SU-DHL-6 (cell line): ENCODE measurements at regions not wholly inside any gene's neighbourhood (a gene's known extent, or its start where the extent isn't known, plus 50 kb on each side); places are given as distances from the start of the nearest gene placed in this dataset.

Source experiments
- H2AFZ ChIP-seq: fragments of 200-600 bp; sonication (generic); 2 replicates; pipeline ENCODE4 v1.6.1; 2014; ENCODE audit warnings: low read depth, mild to moderate bottlenecking, moderate library complexity, mixed read lengths, antibody characterized with exemption, low read length; ENCODE audit not compliant: severe bottlenecking
- H3F3A ChIP-seq: fragments of 200-600 bp; shearing (Covaris generic); 2 replicates; pipeline ENCODE4 v1.6.0; 2016; ENCODE audit warnings: antibody characterized with exemption, mild to moderate bottlenecking; ENCODE audit not compliant: insufficient read depth
- H3K27ac ChIP-seq: fragments of 200-600 bp; sonication (generic); 2 replicates; pipeline ENCODE4 v1.5.1; 2016; ENCODE audit warnings: low read depth, mild to moderate bottlenecking, low read length, moderate library complexity, mixed read lengths
- H3K27me3 ChIP-seq: fragments of 200-600 bp; sonication (generic), shearing (Covaris generic); 2 replicates; pipeline ENCODE4 v1.6.0; 2014; ENCODE audit warnings: mild to moderate bottlenecking, low read length
- H3K36me3 ChIP-seq: fragments of 200-600 bp; sonication (generic); 2 replicates; pipeline ENCODE4 v1.6.1; 2014; ENCODE audit warnings: mild to moderate bottlenecking, low read length, mixed read lengths
- H3K4me2 ChIP-seq: fragments of 300-600, 200-600 bp; shearing (Covaris generic), sonication (generic); 2 replicates; pipeline ENCODE4 v1.6.0; 2014; ENCODE audit warnings: low read length, low read depth, mild to moderate bottlenecking; ENCODE audit not compliant: poor library complexity, severe bottlenecking
- H3K4me3 ChIP-seq: fragments of 200-600 bp; sonication (generic); 2 replicates; pipeline ENCODE4 v1.5.1; 2014; ENCODE audit warnings: antibody characterized with exemption, low read length, mild to moderate bottlenecking, mixed read lengths; ENCODE audit not compliant: insufficient read depth, poor library complexity, severe bottlenecking
- H3K79me2 ChIP-seq: fragments of 200-600 bp; sonication (generic); 2 replicates; pipeline ENCODE4 v1.6.1; 2014; ENCODE audit warnings: mild to moderate bottlenecking, low read length, moderate library complexity; ENCODE audit not compliant: insufficient read depth
- H3K9ac ChIP-seq: fragments of 200-600 bp; sonication (generic); 2 replicates; pipeline ENCODE4 v1.7.0; 2014; ENCODE audit warnings: mild to moderate bottlenecking, low read length
- H3K9me2 ChIP-seq: fragments of 200-600 bp; sonication (generic); replicated peaks from 2 replicates; pipeline ENCODE4 v1.6.1; 2014; ENCODE audit warnings: low read length; ENCODE audit not compliant: insufficient read depth
- H3K9me3 ChIP-seq: fragments of 200-600 bp; sonication (generic); 2 replicates; pipeline ENCODE4 v1.6.1; 2014; ENCODE audit warnings: low read length, mixed read lengths; ENCODE audit not compliant: insufficient read depth
- H4K20me1 ChIP-seq: fragments of 200-600 bp; sonication (generic); 2 replicates; pipeline ENCODE4 v1.6.1; 2014; ENCODE audit warnings: low read depth, mild to moderate bottlenecking, antibody characterized with exemption, low read length, moderate library complexity, mixed read lengths
- EZH2phosphoT487 ChIP-seq: fragments of 200-600 bp; sonication (generic), shearing (Covaris generic); conservative IDR thresholded peaks from 2 replicates; pipeline ENCODE4 v1.6.1; 2018; ENCODE audit warnings: mild to moderate bottlenecking, antibody characterized with exemption, low read length, moderate library complexity, mixed read lengths
- TF ChIP-seq, protein P1 (sequence below): fragments of 200-600 bp; sonication (generic); IDR thresholded peaks from one replicate; pipeline ENCODE4 v1.5.1; 2017; ENCODE audit warnings: antibody characterized with exemption, mild to moderate bottlenecking, low read length, moderate library complexity; ENCODE audit not compliant: insufficient read depth, poor library complexity, severe bottlenecking

DNA sequence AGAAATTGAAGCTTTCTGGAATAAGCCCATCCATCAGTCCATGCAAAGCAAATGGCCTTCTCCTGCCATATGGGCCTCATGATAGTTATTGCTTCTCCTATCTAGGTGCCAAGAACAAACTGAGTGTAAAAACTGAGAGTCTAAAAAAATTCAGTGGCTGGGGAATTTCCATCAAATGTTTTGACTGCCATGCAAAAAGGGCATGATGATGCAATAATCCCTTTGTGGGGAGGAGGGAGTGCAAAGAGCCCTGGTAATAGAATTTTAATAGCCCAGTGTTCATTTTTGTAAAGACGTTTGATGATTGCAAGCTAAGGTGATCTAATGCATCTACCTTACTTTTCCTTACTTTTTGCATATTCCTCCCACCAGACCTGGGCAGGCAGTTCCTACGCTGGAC is 683.7 kb downstream of the EPM2A start:
- no peaks in the 10 kb centered on the region for H3K36me3 ChIP-seq
- H4K20me1 ChIP-seq, result no peaks in the 10 kb centered on the region
- no peak overlapping the region for H2AFZ ChIP-seq
- H3K27me3 ChIP-seq, result no peaks in the 10 kb centered on the region
- no peak overlapping the region for H3K9ac ChIP-seq
- no peaks in the 10 kb centered on the region for H3F3A ChIP-seq
- H3K4me3 ChIP-seq, result no peak overlapping the region
- H3K79me2 ChIP-seq, result no peaks in the 10 kb centered on the region
- no peaks in the 10 kb centered on the region for H3K9me3 ChIP-seq
- H3K9me2 ChIP-seq, result no peaks in the 10 kb centered on the region
- H3K4me2 ChIP-seq, result no peak overlapping the region
- H3K27ac ChIP-seq, result no peak overlapping the region
- no peak for TF ChIP-seq EZH2phosphoT487
- TF ChIP-seq, protein P1, sequence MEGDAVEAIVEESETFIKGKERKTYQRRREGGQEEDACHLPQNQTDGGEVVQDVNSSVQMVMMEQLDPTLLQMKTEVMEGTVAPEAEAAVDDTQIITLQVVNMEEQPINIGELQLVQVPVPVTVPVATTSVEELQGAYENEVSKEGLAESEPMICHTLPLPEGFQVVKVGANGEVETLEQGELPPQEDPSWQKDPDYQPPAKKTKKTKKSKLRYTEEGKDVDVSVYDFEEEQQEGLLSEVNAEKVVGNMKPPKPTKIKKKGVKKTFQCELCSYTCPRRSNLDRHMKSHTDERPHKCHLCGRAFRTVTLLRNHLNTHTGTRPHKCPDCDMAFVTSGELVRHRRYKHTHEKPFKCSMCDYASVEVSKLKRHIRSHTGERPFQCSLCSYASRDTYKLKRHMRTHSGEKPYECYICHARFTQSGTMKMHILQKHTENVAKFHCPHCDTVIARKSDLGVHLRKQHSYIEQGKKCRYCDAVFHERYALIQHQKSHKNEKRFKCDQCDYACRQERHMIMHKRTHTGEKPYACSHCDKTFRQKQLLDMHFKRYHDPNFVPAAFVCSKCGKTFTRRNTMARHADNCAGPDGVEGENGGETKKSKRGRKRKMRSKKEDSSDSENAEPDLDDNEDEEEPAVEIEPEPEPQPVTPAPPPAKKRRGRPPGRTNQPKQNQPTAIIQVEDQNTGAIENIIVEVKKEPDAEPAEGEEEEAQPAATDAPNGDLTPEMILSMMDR, result no peak

DNA sequence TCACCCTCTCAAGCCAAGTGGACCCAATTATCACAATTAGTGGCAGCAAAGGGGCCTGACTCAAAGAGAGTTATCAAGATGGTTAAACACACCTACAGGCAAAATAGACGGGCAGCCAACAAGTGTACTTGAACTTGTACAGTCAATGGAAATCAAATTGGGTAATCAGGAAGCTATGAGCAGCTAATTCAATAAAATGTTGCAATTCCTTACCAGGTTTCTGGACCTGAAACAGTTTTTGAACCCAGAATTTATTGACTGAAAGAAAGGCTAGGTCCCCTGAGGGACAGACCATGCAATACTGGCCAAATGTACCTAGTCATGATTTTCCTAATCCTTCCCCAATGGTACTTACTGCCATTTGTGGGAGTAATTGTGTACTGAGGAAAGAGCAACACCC is 679.8 kb downstream of the EPM2A start:
- Histone ChIP-seq H2AFZ (no peak overlapping the region), H3K27me3 (no peaks in the 10 kb centered on the region), H3K9me2 (no peaks in the 10 kb centered on the region), H4K20me1 (no peaks in the 10 kb centered on the region), H3K36me3 (no peaks in the 10 kb centered on the region), H3K9ac (no peak overlapping the region), H3K4me3 (no peak overlapping the region), H3K27ac (no peak overlapping the region), H3K4me2 (no peak overlapping the region), H3K9me3 (no peaks in the 10 kb centered on the region), H3F3A (no peaks in the 10 kb centered on the region), H3K79me2 (no peaks in the 10 kb centered on the region)
- TF ChIP-seq, protein P1, result no peak
- TF ChIP-seq EZH2phosphoT487, result no peak

DNA sequence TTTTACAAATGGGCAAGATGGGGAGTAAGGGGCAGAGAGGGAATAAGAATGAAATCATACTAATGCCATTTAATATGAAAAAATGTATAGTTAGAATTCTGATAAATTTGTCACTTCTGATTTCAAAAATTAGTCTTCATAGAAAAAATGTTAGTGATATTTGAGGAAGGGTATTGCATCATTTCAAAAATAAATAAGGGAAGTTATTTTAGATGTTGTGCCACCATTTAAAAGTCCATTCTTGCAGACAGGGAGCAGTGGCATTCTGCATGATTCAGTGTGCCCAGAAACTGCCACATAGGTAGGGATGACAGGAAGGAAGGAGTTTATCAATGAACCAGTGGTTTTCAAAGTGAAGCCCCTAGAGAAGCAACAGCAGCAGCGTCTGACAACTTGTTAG is 674.6 kb downstream of the EPM2A start:
- Histone ChIP-seq H3F3A (no peaks in the 10 kb centered on the region), H3K27ac (no peak overlapping the region), H3K4me3 (no peak overlapping the region), H2AFZ (no peak overlapping the region), H4K20me1 (no peaks in the 10 kb centered on the region), H3K4me2 (no peak overlapping the region), H3K9me2 (no peaks in the 10 kb centered on the region), H3K27me3 (no peaks in the 10 kb centered on the region), H3K79me2 (no peaks in the 10 kb centered on the region), H3K9ac (no peak overlapping the region), H3K9me3 (no peaks in the 10 kb centered on the region), H3K36me3 (no peaks in the 10 kb centered on the region)
- TF ChIP-seq, protein P1, result no peak
- no peak for TF ChIP-seq EZH2phosphoT487

DNA sequence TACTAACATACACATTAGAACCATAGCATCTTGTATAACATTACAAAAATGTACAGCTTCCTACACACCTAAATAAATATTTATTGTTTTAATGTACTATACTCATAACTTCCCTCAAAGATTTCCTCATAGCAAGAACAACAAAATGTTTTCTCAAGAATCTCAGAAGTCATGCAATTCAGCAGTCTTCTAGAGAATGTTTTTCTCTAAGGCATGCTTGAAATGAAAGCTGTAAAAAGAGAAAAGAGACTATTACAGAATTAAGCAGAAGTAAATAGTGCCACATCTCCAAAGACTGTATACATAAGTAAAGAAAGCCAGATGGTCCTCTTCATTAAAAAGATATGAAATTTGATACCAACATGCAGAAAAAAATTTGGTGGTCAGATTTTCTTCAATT is 672.2 kb downstream of the EPM2A start:
- no peak overlapping the region for H3K4me2 ChIP-seq
- H4K20me1 ChIP-seq, result no peaks in the 10 kb centered on the region
- no peaks in the 10 kb centered on the region for H3F3A ChIP-seq
- H2AFZ ChIP-seq, result no peak overlapping the region
- no peaks in the 10 kb centered on the region for H3K9me2 ChIP-seq
- H3K27me3 ChIP-seq, result no peaks in the 10 kb centered on the region
- H3K79me2 ChIP-seq, result no peaks in the 10 kb centered on the region
- H3K9me3 ChIP-seq, result no peaks in the 10 kb centered on the region
- H3K9ac ChIP-seq, result no peak overlapping the region
- H3K27ac ChIP-seq, result no peak overlapping the region
- TF ChIP-seq, protein P1, result no peak
- TF ChIP-seq EZH2phosphoT487, result no peak
- no peaks in the 10 kb centered on the region for H3K36me3 ChIP-seq
- no peak overlapping the region for H3K4me3 ChIP-seq
